ENCODE measurements at regions not wholly inside any gene's neighbourhood (a gene's known extent, or its start where the extent isn't known, plus 50 kb on each side); places are given as distances from the start of the nearest gene placed in this dataset.

DNA sequence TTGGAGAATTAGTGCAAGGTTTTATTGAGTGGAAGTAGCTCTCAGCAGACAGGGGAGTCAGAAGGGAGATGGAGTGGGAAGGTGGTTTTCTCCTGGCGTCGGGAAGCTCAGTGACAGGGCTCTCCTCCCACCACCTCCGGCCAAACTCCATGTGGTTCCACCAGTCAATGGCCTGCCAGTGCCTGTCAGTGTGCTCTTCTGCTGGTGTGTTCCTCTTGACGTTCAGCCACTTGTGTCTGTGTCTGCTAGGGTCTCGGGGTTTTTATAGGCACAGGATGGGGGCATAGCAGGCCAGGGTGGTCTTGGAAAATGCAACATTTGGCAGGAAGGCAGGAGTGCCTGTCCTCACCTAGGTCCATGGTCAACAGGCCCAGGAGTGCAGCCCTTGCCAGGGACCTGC lies 506.7 kb upstream of the KIF2B start:
- peaks cover 0 to 8% of the 10 kb centered on the region in 2 donors for H3K9me3 ChIP-seq (replicated peaks in 1 of 2; ENCODE audit: control insufficient read depth in 1 of 2, insufficient read depth in 1 of 2, low read length in 2 of 2)

DNA sequence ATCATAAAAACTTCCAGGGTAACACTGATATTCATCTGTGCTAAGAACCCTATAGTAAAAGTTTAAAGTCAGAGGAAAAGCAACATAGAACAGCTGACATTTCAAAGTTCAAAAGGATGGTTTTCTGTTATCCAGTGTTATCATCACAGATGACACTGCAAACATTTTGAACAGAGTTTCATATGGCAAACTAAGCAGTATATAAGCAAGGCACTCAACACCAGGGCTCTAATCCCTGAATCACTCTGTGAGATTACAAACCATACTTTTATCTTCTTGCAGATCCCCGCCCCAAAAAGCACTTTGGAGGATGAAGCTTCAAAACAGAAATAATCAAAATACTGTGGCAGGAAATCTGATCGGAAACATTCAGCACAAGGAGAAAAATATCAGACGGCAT lies 508.2 kb upstream of the KIF2B start:
- H3K4me2 ChIP-seq (replicated peaks; ENCODE audit: extremely low read depth, low read length, poor library complexity, severe bottlenecking), result no peak overlapping the region
- peaks cover 6 to 8% of the 10 kb centered on the region in 2 donors for H3K9me3 ChIP-seq (replicated peaks in 1 of 2; ENCODE audit: control insufficient read depth in 1 of 2, insufficient read depth in 1 of 2, low read length in 2 of 2)
- peaks cover 0 to 10% (median 3%) of the 10 kb centered on the region in 7 donors for H3K9me3 Mint-ChIP-seq
- H3K4me1 ChIP-seq (ENCODE audit: control insufficient read depth in 1 of 2, insufficient read depth in 2 of 2, low read length in 2 of 2), result no peaks in the 10 kb centered on the region
- DNase-seq, result no peak
- H3K36me3 ChIP-seq (replicated peaks in 1 of 2; ENCODE audit: control insufficient read depth in 1 of 2, insufficient read depth in 2 of 2, low read length in 2 of 2), result no peaks in the 10 kb centered on the region
- H3K27ac ChIP-seq (ENCODE audit: low read depth in 1 of 2, low read length in 2 of 2), result no peak overlapping the region
- no peak overlapping the region for H2AFZ ChIP-seq (ENCODE audit: insufficient read depth, low read depth, low read length, poor library complexity, severe bottlenecking)
- H3K4me1 Mint-ChIP-seq, result no peaks in the 10 kb centered on the region
- no peak overlapping the region for H3K9ac ChIP-seq (ENCODE audit: insufficient read depth, low read length, poor library complexity, severe bottlenecking)
- intact Hi-C loops (cut with micrococcal nuclease), result no loop called here
- H3K4me3 Mint-ChIP-seq, result no peak overlapping the region
- no peaks in the 10 kb centered on the region for H4K20me1 ChIP-seq (ENCODE audit: insufficient read depth, low read length)
- no peaks in the 10 kb centered on the region for H3K36me3 Mint-ChIP-seq
- no peaks in the 10 kb centered on the region for H3K27me3 Mint-ChIP-seq (ENCODE audit: low read depth in 3 of 3)
- WGBS (ENCODE audit: insufficient coverage), result no CpG with 5 or more reads among the region's 3 CpGs
- no peak for TF ChIP-seq CTCF (IDR thresholded peaks at IDR 0.05)
- H3K79me2 ChIP-seq (ENCODE audit: insufficient read depth, low read length), result no peaks in the 10 kb centered on the region
- H3K27ac Mint-ChIP-seq, result no peak overlapping the region
- no peak overlapping the region for H3K4me3 ChIP-seq (replicated peaks in 1 of 3; ENCODE audit: low read depth in 2 of 3, low read length in 3 of 3)
- no peaks in the 10 kb centered on the region for H3K27me3 ChIP-seq (ENCODE audit: control insufficient read depth in 2 of 2, insufficient read depth in 2 of 2, low read length in 2 of 2)

More for the DNA sequence above, 506.7 kb upstream of the KIF2B start:
- no peak overlapping the region for H3K27ac Mint-ChIP-seq
- no peaks in the 10 kb centered on the region for H3K36me3 Mint-ChIP-seq
- WGBS (ENCODE audit: insufficient coverage), result 78% methylated on average over 5 of the region's 5 CpGs
- no peak overlapping the region for H2AFZ ChIP-seq (ENCODE audit: insufficient read depth, low read depth, low read length, poor library complexity, severe bottlenecking)
- intact Hi-C loops (cut with micrococcal nuclease), result no loop called here
- no peak overlapping the region for H3K9ac ChIP-seq (ENCODE audit: insufficient read depth, low read length, poor library complexity, severe bottlenecking)
- H3K4me2 ChIP-seq (replicated peaks; ENCODE audit: extremely low read depth, low read length, poor library complexity, severe bottlenecking), result no peak overlapping the region
- no peaks in the 10 kb centered on the region for H3K27me3 ChIP-seq (ENCODE audit: control insufficient read depth in 2 of 2, insufficient read depth in 2 of 2, low read length in 2 of 2)
- no peaks in the 10 kb centered on the region for H3K79me2 ChIP-seq (ENCODE audit: insufficient read depth, low read length)
- H4K20me1 ChIP-seq (ENCODE audit: insufficient read depth, low read length), result no peaks in the 10 kb centered on the region
- no peak for TF ChIP-seq CTCF (IDR thresholded peaks at IDR 0.05)
- no peak overlapping the region for H3K27ac ChIP-seq (ENCODE audit: low read depth in 1 of 2, low read length in 2 of 2)
- DNase-seq, result no peak
- H3K36me3 ChIP-seq (replicated peaks in 1 of 2; ENCODE audit: control insufficient read depth in 1 of 2, insufficient read depth in 2 of 2, low read length in 2 of 2), result no peaks in the 10 kb centered on the region
- no peak overlapping the region for H3K4me3 Mint-ChIP-seq
- no peaks in the 10 kb centered on the region for H3K27me3 Mint-ChIP-seq (ENCODE audit: low read depth in 3 of 3)
- no peaks in the 10 kb centered on the region for H3K4me1 ChIP-seq (ENCODE audit: control insufficient read depth in 1 of 2, insufficient read depth in 2 of 2, low read length in 2 of 2)
- no peak overlapping the region for H3K4me3 ChIP-seq (replicated peaks in 1 of 3; ENCODE audit: low read depth in 2 of 3, low read length in 3 of 3)
- H3K4me1 Mint-ChIP-seq, result no peaks in the 10 kb centered on the region
- H3K9me3 Mint-ChIP-seq, result peaks cover 0 to 4% (median 3%) of the 10 kb centered on the region in 7 donors
